HG02798 (cell line): ENCODE measurements at regions not wholly inside any gene's neighbourhood (a gene's known extent, or its start where the extent isn't known, plus 50 kb on each side); places are given as distances from the start of the nearest gene placed in this dataset.
"Not testable (repeated sequence)": the region's sequence is repeated elsewhere in the genome, so short reads cannot be mapped to it uniquely, and the experiment has no call there.

ENCODE experiments used
- ATAC-seq: cut with Tn5 transposase; IDR thresholded peaks from one replicate; pipeline ENCODE4 v1.9.1; 2021; ENCODE audit warnings: mild to moderate bottlenecking; ENCODE audit not compliant: unreplicated experiment, poor library complexity

DNA sequence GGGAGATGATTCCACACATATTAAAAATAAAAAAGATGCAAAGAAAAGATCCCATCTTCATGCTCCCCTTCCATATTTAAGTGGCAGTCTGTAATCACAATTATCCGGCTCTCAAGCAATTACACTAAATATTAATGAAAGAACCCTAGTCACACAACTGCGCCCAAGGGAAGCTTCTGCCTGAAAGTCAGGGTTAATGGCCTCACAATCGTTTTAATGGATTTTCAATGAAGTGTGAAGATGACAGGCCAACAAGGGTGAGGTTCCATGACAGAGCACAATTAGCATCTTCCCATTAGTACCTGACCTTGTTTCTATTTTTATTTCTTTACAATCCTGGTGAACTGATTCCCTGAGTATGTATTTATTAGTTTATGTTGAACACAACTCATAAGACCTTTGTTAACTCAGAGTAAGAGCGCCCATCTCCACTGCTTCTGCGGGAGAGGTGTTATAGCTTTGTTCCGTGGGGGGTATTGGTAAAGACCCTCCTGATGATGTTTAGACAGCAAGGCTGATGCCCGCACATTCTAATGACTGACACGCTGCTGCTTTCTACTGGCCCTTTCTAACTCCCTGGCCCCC is 80.9 kb downstream of the IER5 start:
- no peak for ATAC-seq

DNA sequence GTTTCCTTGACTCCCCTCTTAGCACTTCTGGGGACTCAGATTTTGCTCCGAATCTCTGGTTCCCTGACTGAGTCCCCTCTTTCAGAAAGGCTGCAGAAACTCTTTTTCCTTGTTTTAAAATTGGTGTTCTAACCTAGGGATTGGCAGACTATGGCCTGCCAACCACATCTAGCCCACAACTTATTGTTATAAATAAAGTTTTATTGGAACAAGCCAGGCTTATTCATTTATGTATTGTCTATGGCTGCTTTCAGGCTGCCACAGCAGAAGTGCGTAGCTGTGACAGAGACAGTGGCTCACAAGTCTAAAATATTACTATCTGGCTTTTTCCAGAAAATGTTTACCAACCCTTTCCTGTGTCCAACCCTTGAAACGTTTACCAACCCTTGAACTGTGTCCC is 81.7 kb downstream of the IER5 start:
- ATAC-seq, result no peak

DNA sequence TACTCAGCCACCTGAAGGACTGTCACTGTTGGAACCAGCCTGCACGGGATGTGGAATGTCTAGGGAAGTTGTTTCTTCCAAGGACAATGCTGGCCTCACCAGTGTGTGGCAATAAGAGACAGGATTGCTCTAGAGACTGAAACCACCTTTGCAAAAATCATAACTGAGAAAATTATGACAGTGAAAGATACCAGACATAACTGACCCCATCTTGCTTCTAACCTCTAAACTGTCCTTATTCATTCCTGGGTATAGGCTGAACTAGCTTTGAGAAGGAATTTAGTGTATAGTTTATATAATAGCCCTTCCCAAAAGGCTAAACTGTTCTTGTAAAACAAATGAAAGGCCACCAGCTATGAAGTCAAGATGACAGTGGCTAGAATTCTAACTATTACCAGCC is 83.6 kb downstream of the IER5 start:
- no peak for ATAC-seq

DNA sequence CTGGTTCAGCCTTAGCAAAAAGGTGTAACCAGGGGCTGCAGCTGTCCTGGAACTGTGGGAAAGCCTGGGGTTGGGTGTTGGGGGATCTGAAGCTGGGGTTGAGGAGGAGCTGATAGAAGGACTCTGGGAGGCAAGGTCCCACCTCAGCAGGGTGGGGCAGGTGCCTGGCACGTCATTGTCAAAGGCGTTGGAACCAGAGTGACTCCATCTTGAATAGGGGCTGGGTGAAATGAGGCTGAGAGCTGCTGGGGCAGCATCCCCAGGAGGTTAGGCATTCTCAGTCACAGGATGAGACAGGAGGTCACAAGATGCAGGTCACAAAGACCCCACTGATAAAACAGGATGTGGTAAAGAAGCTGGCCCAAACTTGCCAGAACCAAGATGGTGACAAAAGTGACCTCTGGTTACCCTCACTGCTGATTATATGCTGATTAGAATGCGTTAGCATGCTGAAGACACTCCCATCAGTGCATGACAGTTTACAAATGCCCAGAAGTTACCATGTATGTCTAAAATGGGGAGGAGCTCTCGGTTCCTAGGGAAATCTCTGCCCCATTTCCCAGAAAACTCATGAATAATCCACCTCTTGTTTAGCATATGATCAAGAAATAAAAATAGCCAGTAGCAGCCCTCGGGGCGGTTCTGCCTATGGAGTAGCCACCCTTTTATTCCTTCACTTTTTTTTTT is 85.4 kb downstream of the IER5 start:
- ATAC-seq, result no peak

DNA sequence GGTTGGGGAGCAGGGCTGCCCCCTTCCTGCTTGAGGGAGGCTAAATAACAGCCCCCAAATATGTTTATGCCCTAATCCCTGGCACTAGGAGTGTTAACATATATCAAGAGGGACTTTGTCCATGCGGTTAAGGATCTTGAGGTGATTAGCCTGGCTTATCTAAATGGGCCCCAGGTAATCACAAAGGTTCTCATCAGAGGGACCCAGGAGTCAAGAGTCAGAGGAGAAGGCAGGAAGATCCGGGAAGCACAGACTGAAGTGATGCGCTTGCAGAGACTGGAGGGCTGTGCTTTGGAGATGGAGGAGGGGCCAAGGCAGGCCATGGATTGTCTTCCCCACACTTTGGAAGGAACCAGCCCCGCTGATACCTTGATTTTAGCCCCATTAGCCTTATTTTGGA is 86.4 kb downstream of the IER5 start:
- ATAC-seq, result no peak

DNA sequence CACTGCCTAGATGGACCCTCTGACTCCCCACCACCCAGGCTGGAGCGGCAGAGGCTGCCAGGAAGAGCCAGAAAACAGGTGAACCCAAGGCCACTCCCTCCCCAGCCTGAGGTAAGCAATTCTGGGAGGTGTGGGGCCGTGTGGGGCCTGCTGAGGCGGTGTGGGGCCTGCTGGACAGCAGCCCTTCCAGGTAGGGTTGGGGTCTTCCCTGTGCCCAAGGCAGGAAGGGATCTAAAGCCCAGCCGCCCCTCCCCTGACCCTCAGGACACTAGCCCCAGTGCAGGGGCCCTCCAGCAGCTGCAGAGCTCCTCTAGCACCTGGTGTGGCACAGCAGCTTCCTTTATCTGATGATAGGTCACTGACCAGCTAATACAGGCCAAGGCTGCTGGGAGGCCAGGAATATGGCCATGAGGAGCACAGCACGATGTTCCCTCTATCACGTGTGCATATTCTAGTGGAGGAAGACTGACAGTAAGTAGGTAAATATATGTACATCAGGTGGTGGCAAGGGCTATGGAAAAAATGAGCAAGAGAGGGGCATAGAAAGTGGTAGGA is 86.9 kb downstream of the IER5 start:
- no peak for ATAC-seq

DNA sequence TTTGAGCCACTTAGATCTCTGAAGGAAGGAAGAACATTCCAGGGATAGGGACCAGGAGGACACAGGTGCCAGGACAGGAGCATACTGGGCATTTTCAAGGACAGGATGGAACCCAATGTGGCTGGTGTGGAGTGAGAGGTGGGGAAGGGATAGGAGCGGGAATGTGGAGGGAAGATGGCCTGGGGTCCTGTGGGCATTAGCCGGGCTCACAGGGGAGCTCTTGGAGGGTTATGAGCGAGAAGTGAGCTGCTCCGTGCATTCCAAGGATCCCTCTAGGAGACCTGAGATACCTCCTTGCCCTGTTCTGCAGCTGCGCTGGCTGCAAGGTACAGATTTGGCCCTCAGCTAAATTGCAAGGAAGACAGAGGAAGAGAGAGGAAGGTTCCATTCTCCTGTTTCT is 87.5 kb downstream of the IER5 start:
- no peak for ATAC-seq

DNA sequence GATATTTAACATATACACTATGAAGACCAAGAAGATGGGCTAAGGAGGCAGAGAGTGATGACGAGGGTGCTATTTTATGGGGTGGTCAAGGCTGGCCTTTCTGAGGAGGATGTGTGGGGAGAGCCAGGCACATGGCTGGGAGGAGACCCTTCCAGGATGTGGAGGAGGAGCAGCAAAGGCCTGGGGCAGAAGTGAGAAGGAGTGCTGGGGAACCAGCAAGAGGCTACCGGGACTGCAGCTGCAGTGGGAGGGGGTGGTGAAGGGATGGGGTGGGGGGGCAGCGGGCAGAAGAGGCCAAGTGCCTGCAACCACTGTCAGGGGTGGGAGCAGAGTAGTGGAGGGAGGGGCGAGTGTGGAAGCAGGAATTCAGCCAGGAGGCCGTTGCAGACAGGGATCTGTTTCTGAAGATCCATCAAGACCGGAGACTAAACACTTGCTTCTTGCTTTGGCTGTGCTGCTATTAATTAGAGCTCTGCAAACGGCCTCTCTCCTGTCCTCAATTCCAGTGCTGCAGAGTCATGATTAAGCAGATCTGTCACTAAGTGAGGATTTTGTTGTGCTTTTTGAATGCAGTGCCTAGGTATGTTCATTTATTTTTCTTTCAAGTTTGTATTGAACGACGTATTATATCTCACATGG is 89.9 kb downstream of the IER5 start:
- no peak for ATAC-seq

DNA sequence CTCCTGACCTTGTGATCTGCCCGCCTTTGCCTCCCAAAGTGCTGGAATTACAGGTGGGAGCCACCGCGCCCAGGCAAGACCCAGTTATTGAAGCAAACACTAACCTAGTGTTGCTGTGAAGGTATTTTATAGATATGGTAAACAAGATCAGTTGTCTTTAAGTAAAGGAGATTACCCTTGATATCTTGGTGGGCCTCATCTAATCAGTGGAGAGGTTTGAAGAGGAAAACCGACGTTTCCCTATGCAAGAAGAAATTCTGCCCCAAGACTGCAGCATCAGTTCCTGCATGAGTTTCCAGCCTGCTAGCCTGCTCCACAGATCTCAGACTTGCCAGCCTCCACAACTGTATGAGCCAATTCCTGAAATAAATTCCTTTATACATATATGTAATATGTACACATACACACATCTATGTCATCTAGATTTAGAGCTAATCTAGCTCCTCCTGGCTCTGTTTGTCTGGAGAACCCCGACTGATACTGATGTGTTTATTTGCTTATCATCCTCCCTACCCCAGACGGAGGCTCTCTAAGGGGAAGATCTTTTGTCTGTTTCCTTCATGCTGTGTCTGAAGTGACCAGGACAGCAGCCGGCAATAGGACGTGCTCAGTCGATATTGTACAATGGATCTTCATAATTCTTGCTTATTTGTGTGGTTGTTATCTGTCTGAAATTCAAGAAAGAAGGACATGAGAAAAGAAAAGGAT is 90.9 kb downstream of the IER5 start:
- ATAC-seq, result no peak

DNA sequence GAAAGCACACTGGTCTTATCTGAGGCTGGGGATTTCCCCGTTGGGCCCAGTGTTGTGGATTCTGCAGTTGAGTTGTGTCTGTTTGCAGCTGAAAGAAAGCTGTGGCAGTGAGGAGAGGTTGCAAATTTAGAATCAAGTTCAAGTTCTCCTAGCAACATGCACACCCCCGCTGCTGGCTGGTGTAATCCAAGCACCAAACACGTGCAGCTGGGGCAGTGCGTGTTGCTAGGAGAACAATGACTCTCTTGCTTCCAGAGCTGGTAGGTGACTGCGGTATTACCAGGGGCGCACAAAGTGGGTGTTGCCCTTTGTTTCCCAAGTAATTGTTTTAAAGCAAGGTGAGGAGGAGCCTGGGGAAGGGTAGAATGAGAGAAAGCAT is 91.5 kb downstream of the IER5 start:
- ATAC-seq, result no peak

DNA sequence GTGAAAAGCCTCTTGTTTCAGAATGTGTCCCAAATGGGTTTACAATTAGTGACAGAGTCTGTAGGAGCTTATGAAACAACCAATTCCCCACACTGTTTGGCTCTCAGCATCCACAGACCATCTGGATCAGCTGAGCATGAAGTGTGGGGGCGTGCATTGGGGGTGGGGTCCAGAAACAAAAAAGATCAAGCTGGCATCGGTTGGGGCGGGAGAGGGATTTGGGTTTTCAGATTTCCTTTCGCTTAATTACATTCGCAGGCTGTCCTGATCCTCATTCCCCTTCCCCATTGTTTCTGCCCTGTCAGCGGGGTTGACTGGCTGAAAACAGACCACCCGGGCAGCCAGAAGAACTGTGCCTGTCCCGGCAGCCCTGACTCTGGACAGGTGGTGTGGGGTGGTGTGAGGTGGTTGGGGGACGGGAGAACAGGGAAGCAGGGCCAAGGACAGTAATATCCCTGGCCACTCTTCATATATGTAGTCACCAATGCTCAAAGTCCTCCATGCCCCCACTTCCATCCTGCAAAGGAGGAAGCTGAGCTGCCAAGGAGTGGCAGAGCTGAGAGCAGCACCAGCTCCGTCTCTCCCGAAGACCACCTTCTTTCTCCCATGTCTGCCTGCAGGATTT is 92.0 kb downstream of the IER5 start:
- no peak for ATAC-seq

DNA sequence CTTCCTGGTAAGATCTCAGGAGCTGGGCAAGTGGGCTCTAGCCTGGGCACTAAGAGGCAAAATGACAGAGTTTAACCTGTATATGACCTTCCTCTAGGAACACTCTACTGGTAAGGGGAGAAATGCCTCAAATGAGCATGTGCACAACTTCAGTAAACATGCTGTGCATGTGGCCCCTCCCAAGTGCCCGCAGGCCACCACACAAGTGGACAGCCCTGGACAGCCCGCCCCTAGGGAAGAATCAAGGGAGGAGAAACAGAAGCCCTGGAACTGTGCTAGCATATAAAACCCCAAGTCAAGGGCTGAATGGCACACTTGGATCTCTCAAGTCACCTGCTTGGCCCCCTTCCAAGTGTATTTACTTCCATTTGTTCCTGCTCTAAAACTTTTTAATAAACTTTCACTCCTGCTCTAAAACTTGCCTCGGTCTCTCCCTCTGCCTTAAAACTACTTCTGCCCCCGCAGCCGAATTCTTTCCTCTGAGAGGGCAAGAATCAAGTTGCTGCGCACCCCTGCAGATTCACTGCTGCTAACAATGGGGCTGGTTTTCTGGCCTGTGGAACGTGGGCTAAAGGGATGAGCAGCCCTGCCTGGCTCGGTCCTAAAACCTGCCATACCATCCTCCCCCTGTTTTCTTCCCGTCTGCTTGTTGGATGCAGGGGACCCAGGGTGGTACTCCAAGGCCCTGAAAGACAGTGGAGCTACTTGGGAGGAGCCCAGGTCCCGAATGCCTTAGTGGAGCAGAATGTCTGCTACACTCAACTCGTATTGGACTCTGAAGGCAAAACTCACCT is 93.5 kb downstream of the IER5 start:
- ATAC-seq, result no peak

DNA sequence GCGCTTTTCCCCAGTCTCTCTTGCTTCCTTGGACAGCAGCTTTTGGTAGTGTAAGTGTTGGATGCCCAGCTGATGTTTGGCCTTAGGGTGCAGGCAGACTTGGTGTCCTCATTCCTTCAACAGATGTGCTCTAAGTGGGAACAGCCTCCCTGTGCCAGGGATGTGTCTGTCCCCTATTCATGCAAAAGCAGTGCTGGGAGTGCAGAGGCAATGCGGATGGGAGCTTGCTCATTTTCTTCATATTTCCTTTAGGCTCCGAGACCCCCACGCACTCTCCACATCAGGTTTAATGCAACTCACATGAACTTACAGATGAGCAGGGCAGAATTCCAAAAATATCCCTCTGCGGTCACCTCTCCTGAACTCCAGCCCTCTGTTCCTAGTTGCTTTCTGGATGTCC is 96.1 kb downstream of the IER5 start:
- ATAC-seq, result no peak

DNA sequence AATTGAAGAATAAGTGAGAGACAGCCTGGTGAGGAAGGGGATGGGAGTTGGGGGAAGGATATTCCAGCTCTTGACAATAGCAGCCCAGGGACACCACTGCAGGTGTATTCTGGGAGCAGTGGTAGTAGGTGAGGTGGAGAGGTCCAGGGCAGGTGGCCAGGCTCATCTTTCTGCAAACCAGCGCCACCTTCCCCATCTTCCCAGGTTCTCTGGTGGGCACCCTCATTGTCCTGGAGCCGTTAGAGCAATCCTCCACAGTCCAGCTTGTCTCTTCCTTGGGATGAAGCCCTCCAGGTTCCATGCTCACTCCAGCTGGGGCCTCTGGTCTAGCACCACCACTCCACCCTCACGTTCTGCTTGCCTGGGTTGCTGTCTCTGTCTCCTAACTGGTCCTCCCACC is 97.0 kb downstream of the IER5 start:
- ATAC-seq, result no peak

DNA sequence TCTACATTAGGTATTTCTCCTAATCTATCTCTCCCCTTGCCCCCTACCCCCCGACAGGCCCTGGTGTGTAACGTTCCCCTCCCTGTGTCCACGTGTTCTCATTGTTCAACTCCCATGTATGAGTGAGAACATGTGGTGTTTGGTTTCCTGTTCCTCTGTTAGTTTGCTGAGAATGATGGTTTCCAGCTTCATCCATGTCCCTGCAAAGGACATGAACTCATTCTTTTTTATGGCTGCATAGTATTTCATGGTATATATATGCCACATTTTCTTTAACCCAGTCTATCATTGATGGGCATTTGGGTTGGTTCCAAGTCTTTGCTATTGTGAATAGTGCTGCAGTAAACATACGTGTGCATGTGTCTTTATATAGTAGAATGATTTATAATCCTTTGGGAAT is 97.6 kb downstream of the IER5 start:
- not testable (repeated sequence) for ATAC-seq

DNA sequence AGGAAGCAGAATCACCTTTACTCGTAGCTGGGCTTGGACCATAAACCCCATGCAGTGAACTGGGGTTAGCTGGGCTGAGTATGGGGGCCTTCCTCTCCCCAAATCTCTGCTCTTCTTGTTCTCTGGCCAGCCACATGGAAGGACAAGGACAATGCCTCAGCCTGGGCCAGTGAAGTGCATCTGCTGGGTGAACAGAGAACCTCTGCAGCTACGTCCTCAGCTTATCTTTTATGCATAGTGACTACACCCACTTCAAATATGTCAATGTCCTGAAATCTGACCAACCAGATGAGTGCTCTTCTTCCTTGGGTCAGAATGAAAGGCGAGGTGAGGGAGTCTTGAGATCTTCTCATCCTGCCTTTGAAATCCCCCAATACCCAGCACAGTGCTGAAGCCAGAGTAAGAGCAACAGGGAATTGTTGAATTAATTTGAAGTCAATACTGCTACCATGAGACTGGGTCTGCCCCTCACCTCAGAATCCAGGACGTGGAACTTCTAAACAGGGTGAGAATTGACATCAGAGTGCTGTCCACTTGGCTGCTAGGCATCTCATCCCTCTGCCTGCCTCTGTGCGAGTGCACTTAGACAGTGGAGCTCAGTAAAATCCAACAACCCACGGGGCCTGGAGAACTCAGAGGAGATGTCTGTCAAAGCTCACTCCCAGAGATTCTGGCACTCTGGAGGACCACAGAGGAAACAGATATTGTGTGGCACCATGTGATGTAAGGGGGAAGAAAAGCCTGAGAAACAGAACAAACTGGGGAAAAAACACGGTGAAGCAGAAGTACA is 99.0 kb downstream of the IER5 start:
- ATAC-seq, result no peak

DNA sequence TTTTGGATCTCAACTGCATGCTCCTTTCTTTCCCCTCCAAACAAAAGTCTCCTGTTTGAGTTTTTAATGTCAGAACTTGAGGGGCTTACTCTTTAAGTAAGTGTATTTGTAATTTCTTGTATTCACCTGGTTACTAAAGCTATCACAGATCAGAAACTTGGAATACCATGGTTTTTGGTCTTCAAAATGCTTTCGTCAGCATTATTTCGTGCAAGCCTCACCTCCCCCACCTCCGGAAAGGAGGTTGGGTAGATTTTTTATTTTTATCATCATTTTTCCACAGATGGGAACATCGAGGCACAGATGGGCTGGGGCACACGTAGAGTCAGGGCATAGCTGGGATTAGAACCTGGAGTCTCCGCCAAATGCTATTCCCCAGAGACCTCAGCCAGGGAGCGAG is 100.7 kb downstream of the IER5 start:
- no peak for ATAC-seq

DNA sequence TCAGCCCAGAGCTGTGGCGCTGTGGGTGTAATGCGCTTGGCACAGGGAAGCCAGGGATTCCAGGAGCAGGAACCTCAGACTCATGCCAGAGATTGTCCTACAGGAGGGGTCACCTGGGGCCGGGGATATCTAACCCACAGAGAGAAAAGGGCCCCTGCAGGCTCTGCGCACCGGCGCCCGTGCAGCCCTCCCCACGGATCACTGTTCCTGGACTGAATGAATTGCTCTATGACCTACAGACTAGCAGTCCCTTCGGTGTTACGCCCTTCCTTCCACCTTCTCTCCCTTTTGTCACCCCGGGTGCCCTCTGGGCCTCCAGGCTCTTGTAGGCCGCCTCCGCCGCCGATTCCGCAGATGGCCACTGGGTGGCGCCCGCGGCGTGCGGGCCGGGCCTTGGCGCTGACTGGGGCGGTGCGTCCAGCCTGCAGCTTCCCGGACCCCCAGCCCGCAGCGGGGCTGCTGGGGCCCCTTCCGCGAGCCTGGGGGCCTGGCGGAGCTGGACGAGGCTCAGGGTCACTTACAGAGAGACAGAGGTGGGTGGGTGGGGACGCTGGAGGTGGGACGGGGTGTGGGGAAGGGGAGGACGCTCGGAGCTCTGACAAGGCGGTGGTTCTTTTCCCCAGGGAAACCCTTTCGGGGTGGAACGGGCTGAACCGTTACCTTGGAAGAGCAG is 101.3 kb downstream of the IER5 start:
- peak; percentile 82 for ATAC-seq
